Activated B cell treated with CpG ODN at 0.5 μM for 24 hours (primary cell): ENCODE measurements at regions not wholly inside any gene's neighbourhood (a gene's known extent, or its start where the extent isn't known, plus 50 kb on each side); places are given as distances from the start of the nearest gene placed in this dataset.
"Not testable (repeated sequence)": the region's sequence is repeated elsewhere in the genome, so short reads cannot be mapped to it uniquely, and the experiment has no call there.

Experiments used
- ATAC-seq: fragments of 200-7000 bp; cut with Tn5 transposase; one replicate; pipeline ENCODE4 v1.10.0; 2021; ENCODE audit warnings: low read depth, mild to moderate bottlenecking, moderate library complexity
- CTCF ChIA-PET: fragments of 350-600 bp; sonication (Branson Sonifier 250); formaldehyde crosslinking; loops from one replicate; lab custom pipeline; 2021; ENCODE audit warnings: antibody characterized with exemption; lab: Charles Lee
- POLR2A ChIA-PET: fragments of 350-600 bp; sonication (Branson Sonifier 250); formaldehyde crosslinking; loops from one replicate; lab custom pipeline; 2021; ENCODE audit warnings: antibody characterized with exemption; lab: Charles Lee
- DNase-seq: peaks from one replicate; pipeline ENCODE4 v3.0.0; 2022
- H3K27ac Mint-ChIP-seq: one replicate; pipeline ENCODE4 v1.8.0; 2020; ENCODE audit warnings: mixed read lengths
- H3K27me3 Mint-ChIP-seq: one replicate; pipeline ENCODE4 v1.8.0; 2021; ENCODE audit warnings: mixed read lengths
- H3K36me3 Mint-ChIP-seq: one replicate; pipeline ENCODE4 v1.8.0; 2021; ENCODE audit warnings: low read depth, mixed read lengths
- H3K4me1 Mint-ChIP-seq: one replicate; pipeline ENCODE4 v1.8.0; 2021; ENCODE audit warnings: mixed read lengths
- H3K4me3 Mint-ChIP-seq: one replicate; pipeline ENCODE4 v1.8.0; 2020; ENCODE audit warnings: mild to moderate bottlenecking, mixed read lengths
- H3K9me3 Mint-ChIP-seq: one replicate; pipeline ENCODE4 v1.8.0; 2020; ENCODE audit warnings: mixed read lengths
- CTCF ChIP-seq: fragments of 200-600 bp; IDR thresholded peaks from one replicate; pipeline ENCODE4 v1.8.0; 2022; ENCODE audit warnings: antibody characterized with exemption, mild to moderate bottlenecking
- intact Hi-C: fragments of 100-400 bp; cut with micrococcal nuclease; formaldehyde crosslinking; loops from one replicate; pipeline ENCODE4 v1.15.1; 2024

GRCh38 chr3:102356506-102356905 lies 78.3 kb upstream of the ZPLD1 start:
- ChIA-PET POLR2A (no interaction called here), CTCF (no interaction called here)
- Mint-ChIP-seq H3K4me1 (no peaks in the 10 kb centered on the region), H3K4me3 (no peak overlapping the region), H3K9me3 (no peaks in the 10 kb centered on the region), H3K36me3 (no peaks in the 10 kb centered on the region), H3K27ac (no peak overlapping the region), H3K27me3 (no peaks in the 10 kb centered on the region)
- intact Hi-C loops, result no loop called here
- no peak for TF ChIP-seq CTCF
- DNase-seq, result no peak
- no peak for ATAC-seq

- ATAC-seq, H3K27me3 Mint-ChIP-seq, H3K27ac Mint-ChIP-seq, H3K4me3 Mint-ChIP-seq, H3K9me3 Mint-ChIP-seq, CTCF ChIA-PET, H3K4me1 Mint-ChIP-seq, DNase-seq, POLR2A ChIA-PET, H3K36me3 Mint-ChIP-seq, intact Hi-C loops: not testable (repeated sequence)
Observed at GRCh38 chr3:102357313-102357712, 77.5 kb upstream of the ZPLD1 start.

GRCh38 chr3:102360183-102360860 lies 74.5 kb upstream of the ZPLD1 start:
- Mint-ChIP-seq H3K9me3 (peaks cover 14% of the 10 kb centered on the region), H3K4me1 (no peaks in the 10 kb centered on the region), H3K27me3 (no peaks in the 10 kb centered on the region), H3K27ac (no peak overlapping the region), H3K36me3 (no peaks in the 10 kb centered on the region), H3K4me3 (no peak overlapping the region)
- intact Hi-C loops, result no loop called here
- ChIA-PET CTCF (no interaction called here), POLR2A (no interaction called here)
- TF ChIP-seq CTCF, result no peak
- DNase-seq (no peak), ATAC-seq (no peak)

- intact Hi-C loops, result no loop called here
- Mint-ChIP-seq H3K4me1 (no peaks in the 10 kb centered on the region), H3K9me3 (peaks cover 21% of the 10 kb centered on the region), H3K27me3 (no peaks in the 10 kb centered on the region), H3K27ac (no peak overlapping the region), H3K36me3 (no peaks in the 10 kb centered on the region), H3K4me3 (no peak overlapping the region)
- TF ChIP-seq CTCF, result no peak
- ATAC-seq, result no peak
- ChIA-PET POLR2A (no interaction called here), CTCF (no interaction called here)
- no peak for DNase-seq
Observed at GRCh38 chr3:102361101-102361500, 73.7 kb upstream of the ZPLD1 start.

GRCh38 chr3:102366116-102366515 lies 68.7 kb upstream of the ZPLD1 start:
- H3K27ac Mint-ChIP-seq, POLR2A ChIA-PET, H3K4me1 Mint-ChIP-seq, DNase-seq, H3K27me3 Mint-ChIP-seq, intact Hi-C loops, H3K4me3 Mint-ChIP-seq, ATAC-seq, H3K36me3 Mint-ChIP-seq, CTCF ChIA-PET: not testable (repeated sequence)
- peaks cover 27% of the 10 kb centered on the region for H3K9me3 Mint-ChIP-seq

- no peaks in the 10 kb centered on the region for H3K9me3 Mint-ChIP-seq
- no peaks in the 10 kb centered on the region for H3K4me1 Mint-ChIP-seq
- no peak overlapping the region for H3K27ac Mint-ChIP-seq
- ATAC-seq (no peak), DNase-seq (no peak)
- H3K36me3 Mint-ChIP-seq, result no peaks in the 10 kb centered on the region
- intact Hi-C loops, result no loop called here
- CTCF ChIA-PET, result no interaction called here
- POLR2A ChIA-PET, result no interaction called here
- H3K27me3 Mint-ChIP-seq, result peaks cover 5% of the 10 kb centered on the region
- H3K4me3 Mint-ChIP-seq, result no peak overlapping the region
- no peak for TF ChIP-seq CTCF
Observed at GRCh38 chr3:102374863-102375634, 59.8 kb upstream of the ZPLD1 start.
